Ectodermal cell (in vitro differentiated cells): ENCODE measurements at regions not wholly inside any gene's neighbourhood (a gene's known extent, or its start where the extent isn't known, plus 50 kb on each side); places are given as distances from the start of the nearest gene placed in this dataset.

Source experiments
- H3K27ac ChIP-seq: 2 replicates; pipeline ENCODE4 v1.7.0; 2013; ENCODE audit warnings: mild to moderate bottlenecking, low read depth, low read length; ENCODE audit not compliant: insufficient read depth, poor library complexity, severe bottlenecking
- H3K27me3 ChIP-seq: 2 replicates; pipeline ENCODE4 v1.7.0; 2013; ENCODE audit warnings: mild to moderate bottlenecking, low read length; ENCODE audit not compliant: insufficient read depth, control insufficient read depth, poor library complexity, severe bottlenecking
- H3K36me3 ChIP-seq: one replicate; pipeline ENCODE4 v1.7.0; 2013; ENCODE audit warnings: low read length; ENCODE audit not compliant: control insufficient read depth, insufficient read depth
- H3K4me1 ChIP-seq: one replicate; pipeline ENCODE4 v1.7.0; 2013; ENCODE audit warnings: low read length; ENCODE audit not compliant: control insufficient read depth, insufficient read depth
- H3K4me3 ChIP-seq: 2 replicates; pipeline ENCODE4 v1.7.0; 2013; ENCODE audit warnings: low read depth, low read length, control low read depth; ENCODE audit not compliant: insufficient read depth
- H3K9me3 ChIP-seq: 2 replicates; pipeline ENCODE4 v1.7.0; 2013; ENCODE audit warnings: mild to moderate bottlenecking, low read length, moderate library complexity; ENCODE audit not compliant: control insufficient read depth
- WGBS, 2 experiments: methylation state at CpG; one replicate each; pipeline ENCODE4 v1.1.7; 2013; ENCODE audit warnings: missing lambda C conversion rate in 2 of 2; 5-methylcytosine and 5-hydroxymethylcytosine counted together

DNA sequence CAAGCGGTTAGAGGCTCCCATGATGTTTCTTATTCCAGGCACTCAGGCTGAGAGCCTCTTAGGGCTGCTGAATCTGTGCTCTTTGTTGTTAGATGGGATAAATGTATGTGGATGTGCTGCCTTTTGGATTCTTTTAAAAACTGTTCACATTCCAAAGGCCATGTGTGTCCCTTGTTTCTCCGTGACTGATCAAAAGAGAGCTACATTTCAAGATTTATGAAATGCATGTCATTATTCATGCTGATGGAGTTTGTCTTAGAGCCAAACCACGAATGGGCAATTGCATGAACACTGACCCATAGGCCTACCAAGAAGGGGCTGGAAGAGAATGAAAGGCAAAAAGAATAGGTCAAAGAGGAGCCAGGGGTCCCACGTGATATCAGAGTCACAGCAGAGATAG, 104.9 kb upstream of the TSHZ2 start:
- H3K36me3 ChIP-seq, result no peaks in the 10 kb centered on the region
- no peak overlapping the region for H3K27ac ChIP-seq
- H3K4me1 ChIP-seq, result no peaks in the 10 kb centered on the region
- H3K9me3 ChIP-seq, result no peaks in the 10 kb centered on the region
- H3K27me3 ChIP-seq, result no peaks in the 10 kb centered on the region
- no peak overlapping the region for H3K4me3 ChIP-seq
- WGBS, 2 experiments, result 90 to 95% methylated on average over 4 of the region's 4 CpGs

DNA sequence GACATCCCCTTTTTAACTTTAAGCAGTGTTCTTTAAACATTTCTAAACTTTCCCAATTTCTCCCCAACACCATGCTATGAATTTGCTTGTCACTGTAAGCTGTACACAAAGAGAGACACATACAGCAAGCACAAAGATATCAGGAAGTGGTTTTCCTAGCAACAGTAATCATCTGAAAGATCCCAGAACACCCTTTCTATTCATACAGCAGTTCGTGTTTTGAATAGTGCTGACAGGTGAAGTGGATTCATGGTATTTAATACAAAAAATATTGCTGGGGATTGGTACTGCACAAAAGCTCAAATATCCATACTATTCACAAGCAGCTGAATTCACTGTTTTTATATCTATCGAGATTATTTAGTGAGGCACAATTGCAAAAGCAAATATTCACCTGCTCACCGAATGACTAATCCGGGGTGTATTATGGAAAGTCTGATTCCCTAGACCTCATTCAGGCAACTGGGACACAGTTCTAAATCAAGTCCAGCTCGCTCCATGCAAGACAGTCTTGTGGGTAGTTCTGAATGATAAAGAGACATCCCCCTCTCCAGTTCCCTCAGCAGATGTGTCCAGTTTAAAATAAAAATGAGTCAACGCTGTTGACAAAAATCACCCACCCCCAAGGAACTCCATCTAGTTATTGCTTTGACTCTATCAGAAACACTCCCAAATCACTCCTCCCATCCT, 107.1 kb upstream of the TSHZ2 start:
- WGBS, 2 experiments, result 96 to 99% methylated on average over 5 to 6 of the region's 6 CpGs
- Histone ChIP-seq H3K36me3 (no peaks in the 10 kb centered on the region), H3K4me1 (no peaks in the 10 kb centered on the region), H3K27ac (no peak overlapping the region), H3K4me3 (no peak overlapping the region), H3K9me3 (no peaks in the 10 kb centered on the region), H3K27me3 (no peaks in the 10 kb centered on the region)

DNA sequence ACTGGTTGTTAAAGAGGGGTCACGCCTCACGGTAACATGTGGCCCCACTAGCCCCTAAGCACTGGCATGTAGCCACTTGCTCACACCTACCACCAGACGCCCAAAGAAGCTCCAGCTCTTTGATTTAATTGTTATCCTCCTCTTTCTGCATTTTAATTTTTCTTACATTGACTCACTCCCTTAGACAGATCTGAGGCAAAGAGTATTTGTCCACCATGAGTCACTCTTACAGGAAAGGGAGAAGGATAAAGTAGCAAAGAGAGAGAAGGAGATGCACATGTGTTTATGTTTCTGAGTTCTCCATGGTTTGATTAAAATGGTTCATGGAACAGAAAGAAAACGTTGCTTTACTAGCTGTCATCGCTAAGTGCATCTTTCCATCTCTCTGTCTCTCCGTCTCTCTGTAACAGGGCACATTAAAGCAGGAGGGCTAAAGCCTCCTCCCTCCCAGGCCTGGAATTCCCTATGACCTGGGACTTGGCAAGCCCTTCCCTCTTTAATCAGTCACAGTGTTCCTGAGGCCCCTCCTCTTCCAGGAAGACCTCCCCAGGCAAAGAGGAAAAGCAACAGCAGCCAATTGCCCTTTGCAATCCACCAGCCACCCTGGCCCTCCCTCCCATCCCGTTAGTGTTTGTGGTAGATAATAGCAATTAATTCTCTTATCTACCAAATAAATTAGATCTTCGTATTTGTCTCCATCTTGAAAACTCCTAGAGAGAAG, 112.8 kb upstream of the TSHZ2 start:
- Histone ChIP-seq H3K27me3 (no peaks in the 10 kb centered on the region), H3K4me1 (no peaks in the 10 kb centered on the region), H3K9me3 (no peaks in the 10 kb centered on the region), H3K4me3 (no peak overlapping the region), H3K36me3 (no peaks in the 10 kb centered on the region), H3K27ac (no peak overlapping the region)
- WGBS, 2 experiments, result 91 to 92% methylated on average over 7 of the region's 8 CpGs

DNA sequence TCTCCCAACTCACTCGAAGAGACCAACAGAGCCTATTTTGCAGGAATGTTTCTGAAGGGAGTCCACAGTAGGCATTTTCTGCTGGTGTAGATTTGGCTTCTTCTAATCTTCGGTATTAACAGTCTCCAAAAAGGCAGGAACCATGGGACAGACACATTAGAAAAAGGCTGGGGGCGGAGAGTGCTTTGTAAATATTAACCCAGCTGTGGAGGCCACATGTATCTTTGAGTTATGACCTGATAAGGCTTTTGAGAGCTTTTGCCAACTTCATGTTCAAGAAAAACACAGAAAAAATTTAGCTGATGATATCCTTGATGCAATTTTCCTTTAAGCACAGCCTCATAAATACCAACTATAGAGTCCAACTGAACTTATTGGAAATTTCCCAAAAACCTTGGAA, 119.4 kb upstream of the TSHZ2 start:
- H3K27me3 ChIP-seq, result no peaks in the 10 kb centered on the region
- WGBS, 2 experiments, result 89 to 97% methylated on average over 3 of the region's 3 CpGs

DNA sequence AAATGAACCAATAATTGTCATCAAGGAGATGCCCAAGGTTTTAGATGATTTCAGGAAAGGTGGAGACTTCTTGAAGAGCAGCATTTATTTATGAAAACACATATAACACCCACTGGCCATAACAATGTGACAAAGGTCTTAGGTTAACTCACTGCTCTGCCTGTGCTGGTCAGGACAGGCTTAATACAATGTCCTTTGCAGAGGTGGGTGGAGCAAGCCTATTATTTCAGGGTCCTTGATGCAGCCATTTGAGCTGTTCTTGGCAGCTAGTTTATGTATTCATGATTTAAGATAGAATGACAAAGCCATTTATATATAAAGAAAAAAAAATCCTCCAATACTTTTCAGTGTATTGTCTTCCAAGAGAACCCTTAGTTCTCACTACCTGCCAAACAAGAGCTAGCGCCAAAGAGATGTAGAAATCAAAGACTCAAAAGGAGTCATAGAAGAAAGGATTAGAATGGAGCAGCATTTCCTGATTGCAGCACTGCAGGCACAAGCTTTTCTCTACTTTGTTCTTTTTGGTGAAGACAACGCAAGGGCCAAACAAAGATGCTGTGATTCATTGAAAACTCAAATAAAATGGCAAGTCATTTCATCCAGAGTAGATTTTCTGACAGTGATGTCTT, 124.3 kb upstream of the TSHZ2 start:
- WGBS, 2 experiments, result 80 to 84% methylated on average over 2 of the region's 2 CpGs
- no peak overlapping the region for H3K27ac ChIP-seq
- no peaks in the 10 kb centered on the region for H3K9me3 ChIP-seq
- H3K27me3 ChIP-seq, result no peaks in the 10 kb centered on the region
- no peak overlapping the region for H3K4me3 ChIP-seq
- H3K36me3 ChIP-seq, result no peaks in the 10 kb centered on the region
- peaks cover 4% of the 10 kb centered on the region for H3K4me1 ChIP-seq

More for the DNA sequence above, 119.4 kb upstream of the TSHZ2 start:
- Histone ChIP-seq H3K4me1 (peaks cover 3% of the 10 kb centered on the region), H3K9me3 (no peaks in the 10 kb centered on the region), H3K27ac (no peak overlapping the region), H3K4me3 (no peak overlapping the region), H3K36me3 (no peaks in the 10 kb centered on the region)

DNA sequence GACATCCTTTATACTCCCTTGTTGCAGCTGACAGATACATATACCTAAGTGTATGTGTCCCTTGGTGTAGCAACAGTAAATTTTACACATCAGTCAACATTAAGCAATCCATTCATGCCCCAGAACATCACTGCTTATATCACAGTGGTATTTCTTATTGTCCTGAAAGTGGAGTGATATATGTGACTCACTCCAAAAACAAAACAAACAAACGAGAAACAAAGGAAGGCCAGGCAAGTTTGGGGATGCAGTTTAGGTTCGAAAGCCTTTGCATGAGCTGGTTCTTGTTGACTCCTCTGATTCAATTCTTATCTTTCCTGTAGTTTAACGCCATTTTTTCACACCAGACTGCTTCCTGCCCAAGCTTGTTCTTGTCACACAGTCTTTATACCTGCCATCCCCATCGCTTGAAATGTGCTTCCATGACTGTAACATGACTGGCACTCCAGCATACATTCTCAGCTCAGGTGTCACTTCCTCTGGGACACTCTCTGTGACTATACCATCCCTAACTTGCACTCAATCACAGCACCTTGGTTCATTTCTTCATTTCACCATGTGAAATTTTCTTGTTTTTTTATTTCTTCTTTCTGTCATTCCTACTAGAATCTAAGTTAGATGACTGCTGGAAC, 125.0 kb upstream of the TSHZ2 start:
- no peak overlapping the region for H3K4me3 ChIP-seq
- H3K36me3 ChIP-seq, result no peaks in the 10 kb centered on the region
- peaks cover 4% of the 10 kb centered on the region for H3K4me1 ChIP-seq
- H3K27me3 ChIP-seq, result no peaks in the 10 kb centered on the region
- no peak overlapping the region for H3K27ac ChIP-seq
- 91 to 96% methylated on average over 4 of the region's 4 CpGs for WGBS, 2 experiments
- H3K9me3 ChIP-seq, result no peaks in the 10 kb centered on the region

DNA sequence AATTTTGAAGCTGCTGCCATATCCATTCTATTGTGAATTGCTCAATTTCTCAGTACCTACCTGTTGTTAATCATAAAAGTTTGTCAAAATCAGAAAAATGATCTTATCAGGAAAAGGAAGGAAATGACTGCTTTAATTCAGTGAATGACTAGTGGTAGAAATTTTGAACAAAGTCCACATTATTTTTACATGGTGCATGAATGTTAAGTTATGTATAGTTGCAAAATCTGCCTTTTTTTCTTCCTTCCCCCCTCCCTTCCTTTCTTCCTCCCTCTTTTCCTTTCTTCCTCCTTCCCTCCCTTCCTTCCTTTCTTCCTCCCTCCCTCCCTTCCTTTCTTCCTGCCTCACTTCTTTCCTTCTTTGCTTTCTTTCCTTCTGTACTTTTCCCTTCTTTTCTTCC, 127.1 kb upstream of the TSHZ2 start:
- H3K27ac ChIP-seq, result no peak overlapping the region
- H3K36me3 ChIP-seq, result no peaks in the 10 kb centered on the region
- H3K4me1 ChIP-seq, result peaks cover 4% of the 10 kb centered on the region
- H3K4me3 ChIP-seq, result no peak overlapping the region
- H3K27me3 ChIP-seq, result no peaks in the 10 kb centered on the region
- no peaks in the 10 kb centered on the region for H3K9me3 ChIP-seq

DNA sequence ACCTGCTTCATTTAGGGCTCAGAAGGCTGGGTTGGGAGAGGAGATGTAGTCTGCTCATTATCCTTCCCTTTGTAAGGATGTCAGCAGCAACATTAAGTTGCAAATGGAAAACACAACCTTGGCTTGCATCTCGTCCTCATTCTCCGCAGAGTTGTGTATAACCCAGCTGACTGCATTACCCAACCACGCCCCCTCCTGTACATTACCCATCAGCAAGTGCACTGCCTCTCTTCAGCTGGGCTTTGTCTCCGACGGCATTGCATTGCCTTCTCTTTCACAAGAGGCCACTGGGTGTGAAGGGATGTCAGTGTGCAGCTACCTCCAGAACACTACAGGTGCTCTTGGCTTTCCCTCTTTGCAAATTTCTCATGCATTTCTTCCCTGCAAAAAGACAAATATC, 128.7 kb upstream of the TSHZ2 start:
- 80 to 85% methylated on average over 5 of the region's 5 CpGs for WGBS, 2 experiments
- Histone ChIP-seq H3K4me1 (peaks cover 4% of the 10 kb centered on the region), H3K27me3 (no peaks in the 10 kb centered on the region), H3K4me3 (no peak overlapping the region), H3K27ac (no peak overlapping the region), H3K36me3 (no peaks in the 10 kb centered on the region), H3K9me3 (no peaks in the 10 kb centered on the region)

DNA sequence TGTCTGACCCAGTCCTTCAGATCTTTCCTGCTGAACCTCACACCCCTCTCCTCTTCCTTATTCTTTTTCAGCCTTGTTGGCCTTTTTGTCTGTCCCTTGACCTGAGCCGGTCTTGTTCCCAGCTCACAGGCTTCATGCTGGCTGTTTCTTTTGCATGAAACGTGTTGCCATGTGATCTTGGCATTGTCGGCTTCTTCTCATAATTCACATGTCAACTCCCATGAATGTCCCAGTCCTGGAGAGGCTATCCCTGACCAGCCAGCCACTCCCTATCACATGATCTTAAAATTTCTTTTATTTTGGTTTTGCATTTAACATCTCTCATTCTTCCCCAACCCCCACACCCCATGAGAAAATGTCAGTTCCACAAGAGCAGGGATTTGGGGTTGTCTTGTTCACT, 131.2 kb upstream of the TSHZ2 start:
- Histone ChIP-seq H3K4me3 (no peak overlapping the region), H3K36me3 (no peaks in the 10 kb centered on the region), H3K27me3 (no peaks in the 10 kb centered on the region), H3K9me3 (no peaks in the 10 kb centered on the region), H3K27ac (no peak overlapping the region), H3K4me1 (no peaks in the 10 kb centered on the region)
- 86 to 89% methylated on average over 3 of the region's 3 CpGs for WGBS, 2 experiments

DNA sequence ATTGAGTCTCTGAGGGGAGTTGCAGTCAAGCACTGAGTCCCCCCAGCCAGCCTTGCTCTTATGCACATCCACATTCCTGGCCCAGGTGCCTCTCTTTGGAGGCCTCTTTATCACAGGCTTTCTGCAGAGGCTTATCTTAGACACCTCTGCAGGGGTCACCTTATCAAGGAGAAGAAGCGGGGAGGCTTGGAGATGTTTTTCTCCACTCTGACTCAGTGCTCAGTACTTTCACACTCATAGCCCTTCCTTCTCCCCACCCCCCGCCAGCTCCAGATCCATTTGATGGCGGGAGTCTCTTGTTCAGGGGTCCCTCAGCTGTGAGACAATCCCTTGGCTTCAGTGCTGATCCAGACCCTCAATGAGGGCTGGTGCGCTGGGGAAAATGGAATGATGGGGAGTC, 132.1 kb upstream of the TSHZ2 start:
- Histone ChIP-seq H3K4me3 (no peak overlapping the region), H3K36me3 (no peaks in the 10 kb centered on the region), H3K27me3 (no peaks in the 10 kb centered on the region), H3K4me1 (no peaks in the 10 kb centered on the region), H3K27ac (no peak overlapping the region), H3K9me3 (no peaks in the 10 kb centered on the region)
- WGBS, 2 experiments, result 96 to 97% methylated on average over 4 of the region's 4 CpGs
